ENCODE measurements at regions not wholly inside any gene's neighbourhood (a gene's known extent, or its start where the extent isn't known, plus 50 kb on each side); places are given as distances from the start of the nearest gene placed in this dataset.
"Not testable (repeated sequence)": the region's sequence is repeated elsewhere in the genome, so short reads cannot be mapped to it uniquely, and the experiment has no call there.

DNA sequence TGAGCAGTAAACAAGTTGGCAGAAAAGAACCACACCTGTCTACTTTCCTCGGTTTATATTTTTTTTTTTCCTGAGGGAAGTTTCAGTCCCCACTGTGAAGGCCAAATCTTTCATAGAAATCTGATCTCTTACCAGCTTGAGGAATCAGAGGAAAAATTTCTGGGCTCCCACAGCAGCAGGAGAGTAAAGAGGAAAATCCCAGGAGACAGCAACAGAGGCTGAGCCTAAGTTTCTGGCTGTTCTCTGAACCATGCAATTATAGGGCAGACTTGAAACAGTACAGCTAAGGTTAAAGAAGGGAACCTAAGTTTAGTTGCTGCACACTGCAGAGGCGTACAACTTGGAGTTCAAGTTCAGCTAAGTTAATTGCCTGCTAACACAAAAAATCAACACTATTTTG is 1090.9 kb upstream of the INTU start:
- TF ChIP-seq, protein P1, sequence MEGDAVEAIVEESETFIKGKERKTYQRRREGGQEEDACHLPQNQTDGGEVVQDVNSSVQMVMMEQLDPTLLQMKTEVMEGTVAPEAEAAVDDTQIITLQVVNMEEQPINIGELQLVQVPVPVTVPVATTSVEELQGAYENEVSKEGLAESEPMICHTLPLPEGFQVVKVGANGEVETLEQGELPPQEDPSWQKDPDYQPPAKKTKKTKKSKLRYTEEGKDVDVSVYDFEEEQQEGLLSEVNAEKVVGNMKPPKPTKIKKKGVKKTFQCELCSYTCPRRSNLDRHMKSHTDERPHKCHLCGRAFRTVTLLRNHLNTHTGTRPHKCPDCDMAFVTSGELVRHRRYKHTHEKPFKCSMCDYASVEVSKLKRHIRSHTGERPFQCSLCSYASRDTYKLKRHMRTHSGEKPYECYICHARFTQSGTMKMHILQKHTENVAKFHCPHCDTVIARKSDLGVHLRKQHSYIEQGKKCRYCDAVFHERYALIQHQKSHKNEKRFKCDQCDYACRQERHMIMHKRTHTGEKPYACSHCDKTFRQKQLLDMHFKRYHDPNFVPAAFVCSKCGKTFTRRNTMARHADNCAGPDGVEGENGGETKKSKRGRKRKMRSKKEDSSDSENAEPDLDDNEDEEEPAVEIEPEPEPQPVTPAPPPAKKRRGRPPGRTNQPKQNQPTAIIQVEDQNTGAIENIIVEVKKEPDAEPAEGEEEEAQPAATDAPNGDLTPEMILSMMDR (IDR thresholded peaks at IDR 0.05) = no peak
- TF ChIP-seq POLR2A (IDR thresholded peaks at IDR 0.05) = no peak

DNA sequence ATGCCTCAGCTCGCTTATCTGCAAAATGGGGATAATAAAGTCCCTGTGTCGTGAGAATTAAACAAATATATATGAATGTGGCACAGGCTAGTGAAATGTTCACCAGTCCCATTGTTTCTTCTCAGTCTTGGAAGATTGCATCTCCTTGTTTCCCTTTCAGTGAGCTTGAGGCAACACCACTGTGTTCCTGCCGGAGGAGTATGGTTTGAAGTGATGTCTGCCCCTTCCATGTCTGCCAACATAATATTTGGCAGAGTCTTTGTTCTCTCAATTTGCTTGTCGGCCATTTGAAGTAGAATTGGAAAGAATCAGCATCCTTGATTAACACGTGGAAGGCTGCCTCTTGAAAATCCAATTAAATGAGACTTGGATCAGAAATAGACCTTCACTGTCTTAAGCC is 1088.5 kb upstream of the INTU start:
- Histone ChIP-seq H3K4me1 (replicated peaks in 1 of 2) (no peaks in the 10 kb centered on the region), H3K27me3 (no peaks in the 10 kb centered on the region), H3K36me3 (replicated peaks in 1 of 2) (no peaks in the 10 kb centered on the region), H3K27ac (no peak overlapping the region), H3K9me3 (replicated peaks in 1 of 3) (no peaks in the 10 kb centered on the region), H3K4me3 (no peak overlapping the region)
- DNase-seq = no peak
- WGBS, 4 donors = 41 to 59% (median 57%) methylated on average over 5 of the region's 5 CpGs
- TF ChIP-seq, protein P1 (IDR thresholded peaks at IDR 0.05) = no peak
- TF ChIP-seq POLR2A (IDR thresholded peaks at IDR 0.05) = no peak
- intact Hi-C loops (cut with DNase I) = no loop called here

More for the DNA sequence above, 1090.9 kb upstream of the INTU start:
- no peaks in the 10 kb centered on the region for H3K4me1 ChIP-seq (replicated peaks in 1 of 2)
- H3K27ac ChIP-seq = no peak overlapping the region
- DNase-seq = no peak
- no peaks in the 10 kb centered on the region for H3K36me3 ChIP-seq (replicated peaks in 1 of 2)
- 35 to 56% (median 44%) methylated on average over 2 of the region's 2 CpGs for WGBS, 4 donors
- H3K27me3 ChIP-seq = no peaks in the 10 kb centered on the region
- intact Hi-C loops (cut with DNase I) = no loop called here
- no peaks in the 10 kb centered on the region for H3K9me3 ChIP-seq (replicated peaks in 1 of 3)
- H3K4me3 ChIP-seq = no peak overlapping the region

GRCh38 chr4:126546197-126546596 is 1086.6 kb upstream of the INTU start:
- H3K4me1 ChIP-seq (replicated peaks in 1 of 2); H3K27me3 ChIP-seq; H3K4me3 ChIP-seq; intact Hi-C loops (cut with DNase I); DNase-seq; H3K27ac ChIP-seq; H3K36me3 ChIP-seq (replicated peaks in 1 of 2); H3K9me3 ChIP-seq (replicated peaks in 1 of 3): not testable (repeated sequence)
- WGBS, 4 donors = 77 to 94% (median 87%) methylated on average over 10 of the region's 10 CpGs

- H3K4me1 ChIP-seq (replicated peaks in 1 of 2) = no peaks in the 10 kb centered on the region
- H3K27ac ChIP-seq = no peak overlapping the region
- no peaks in the 10 kb centered on the region for H3K9me3 ChIP-seq (replicated peaks in 1 of 3)
- H3K27me3 ChIP-seq = no peaks in the 10 kb centered on the region
- TF ChIP-seq, protein P1 (IDR thresholded peaks at IDR 0.05) = no peak
- H3K36me3 ChIP-seq (replicated peaks in 1 of 2) = no peaks in the 10 kb centered on the region
- no peak for DNase-seq
- intact Hi-C loops (cut with DNase I) = no loop called here
- H3K4me3 ChIP-seq = no peak overlapping the region
Measured at GRCh38 chr4:126547352-126547751, 1085.4 kb upstream of the INTU start.

- intact Hi-C loops (cut with DNase I) = no loop called here
- H3K9me3 ChIP-seq (replicated peaks in 1 of 3) = no peaks in the 10 kb centered on the region
Measured at GRCh38 chr4:126548890-126549289, 1083.9 kb upstream of the INTU start.

More at GRCh38 chr4:126548890-126549289, 1083.9 kb upstream of the INTU start:
- no peaks in the 10 kb centered on the region for H3K27me3 ChIP-seq
- no peaks in the 10 kb centered on the region for H3K36me3 ChIP-seq (replicated peaks in 1 of 2)
- H3K27ac ChIP-seq = no peak overlapping the region
- no peak for DNase-seq
- no peak overlapping the region for H3K4me3 ChIP-seq
- TF ChIP-seq, protein P1 (IDR thresholded peaks at IDR 0.05) = no peak
- no peak for TF ChIP-seq POLR2A (IDR thresholded peaks at IDR 0.05)
- H3K4me1 ChIP-seq (replicated peaks in 1 of 2) = no peaks in the 10 kb centered on the region
